Subcutaneous abdominal adipose tissue (tissue), 5 donors: ENCODE measurements at regions not wholly inside any gene's neighbourhood (a gene's known extent, or its start where the extent isn't known, plus 50 kb on each side); places are given as distances from the start of the nearest gene placed in this dataset.
"Not testable (repeated sequence)": the region's sequence is repeated elsewhere in the genome, so short reads cannot be mapped to it uniquely, and the experiment has no call there.

ENCODE experiments used
- H3K27ac ChIP-seq: one replicate; pipeline ENCODE4 v1.7.0; 2013; ENCODE audit warnings: low read depth, mild to moderate bottlenecking, inconsistent platforms, low read length, moderate library complexity
- H3K27me3 ChIP-seq, 5 donors: one replicate each; pipeline ENCODE4 v1.7.0; 2013; ENCODE audit warnings: low read length in 5 of 5, inconsistent platforms in 1 of 5; ENCODE audit not compliant: control insufficient read depth in 5 of 5, insufficient read depth in 4 of 5
- H3K36me3 ChIP-seq, 5 donors: one replicate each; pipeline ENCODE4 v1.7.0; 2013; ENCODE audit warnings: low read length in 5 of 5; ENCODE audit not compliant: control insufficient read depth in 5 of 5, insufficient read depth in 5 of 5
- H3K4me1 ChIP-seq, 5 donors: one replicate each; pipeline ENCODE4 v1.7.0; 2013; ENCODE audit warnings: low read length in 5 of 5, mild to moderate bottlenecking in 3 of 5, moderate library complexity in 1 of 5; ENCODE audit not compliant: control insufficient read depth in 5 of 5, insufficient read depth in 5 of 5
- H3K4me3 ChIP-seq, 5 donors: one replicate each; pipeline ENCODE4 v1.7.0; 2013; ENCODE audit warnings: low read length in 5 of 5, low read depth in 1 of 5
- H3K9ac ChIP-seq, 5 donors: one replicate each; pipeline ENCODE4 v1.7.0; 2013; ENCODE audit warnings: low read length in 5 of 5, mild to moderate bottlenecking in 4 of 5, moderate library complexity in 3 of 5
- H3K9me3 ChIP-seq, 5 donors: one replicate each; pipeline ENCODE4 v1.7.0; 2013; ENCODE audit warnings: low read length in 5 of 5; ENCODE audit not compliant: control insufficient read depth in 5 of 5
- donor health status: healthy.
- donor health status: healthy.
- donor health status: healthy.
- donor health status: healthy.
- donor health status: healthy.

- Histone ChIP-seq H3K27ac (no peak overlapping the region), H3K36me3 (no peaks in the 10 kb centered on the region), H3K27me3 (peaks cover 0 to 33% (median 7%) of the 10 kb centered on the region in 5 donors)
Observed at GRCh38 chr1:5727191-5727590, 265.0 kb downstream of the NPHP4 start.

DNA sequence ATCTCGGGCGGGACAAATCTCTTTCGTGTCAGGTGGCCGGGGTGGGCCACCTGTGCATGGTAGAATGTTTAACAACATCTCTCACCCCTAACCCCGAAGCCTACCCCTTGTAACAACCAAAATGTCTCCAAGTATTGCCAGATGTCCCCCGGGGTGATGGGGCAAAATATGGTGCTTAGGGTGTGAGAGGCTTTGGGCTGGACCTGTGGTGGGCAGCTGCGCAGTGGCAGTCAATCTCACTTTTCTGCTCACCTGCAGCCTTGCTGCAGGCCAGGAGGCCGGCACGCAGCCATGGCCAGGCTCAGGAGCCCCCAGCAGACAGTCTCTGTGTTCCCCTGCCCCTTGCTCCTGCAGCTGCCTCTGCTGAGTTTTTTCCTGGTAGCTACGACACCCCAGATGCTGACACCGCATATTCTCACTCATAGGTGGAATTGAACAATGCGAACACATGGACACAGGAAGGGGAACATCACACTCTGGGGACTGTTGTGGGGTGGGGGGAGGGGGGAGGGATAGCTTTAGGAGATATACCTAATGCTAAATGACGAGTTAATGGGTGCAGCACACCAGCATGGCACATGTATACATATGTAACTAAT is 265.5 kb downstream of the NPHP4 start:
- H3K9ac ChIP-seq, H3K36me3 ChIP-seq, H3K27ac ChIP-seq, H3K9me3 ChIP-seq, H3K4me3 ChIP-seq, H3K4me1 ChIP-seq: not testable (repeated sequence)
- peaks cover 2 to 33% (median 7%) of the 10 kb centered on the region in 5 donors for H3K27me3 ChIP-seq

More at GRCh38 chr1:5727191-5727590, 265.0 kb downstream of the NPHP4 start:
- Histone ChIP-seq H3K9me3 (peaks cover 0 to 2% (median 0%) of the 10 kb centered on the region in 5 donors), H3K9ac (no peak overlapping the region), H3K4me3 (no peak overlapping the region), H3K4me1 (peaks cover 0 to 2% (median 0%) of the 10 kb centered on the region in 5 donors)

DNA sequence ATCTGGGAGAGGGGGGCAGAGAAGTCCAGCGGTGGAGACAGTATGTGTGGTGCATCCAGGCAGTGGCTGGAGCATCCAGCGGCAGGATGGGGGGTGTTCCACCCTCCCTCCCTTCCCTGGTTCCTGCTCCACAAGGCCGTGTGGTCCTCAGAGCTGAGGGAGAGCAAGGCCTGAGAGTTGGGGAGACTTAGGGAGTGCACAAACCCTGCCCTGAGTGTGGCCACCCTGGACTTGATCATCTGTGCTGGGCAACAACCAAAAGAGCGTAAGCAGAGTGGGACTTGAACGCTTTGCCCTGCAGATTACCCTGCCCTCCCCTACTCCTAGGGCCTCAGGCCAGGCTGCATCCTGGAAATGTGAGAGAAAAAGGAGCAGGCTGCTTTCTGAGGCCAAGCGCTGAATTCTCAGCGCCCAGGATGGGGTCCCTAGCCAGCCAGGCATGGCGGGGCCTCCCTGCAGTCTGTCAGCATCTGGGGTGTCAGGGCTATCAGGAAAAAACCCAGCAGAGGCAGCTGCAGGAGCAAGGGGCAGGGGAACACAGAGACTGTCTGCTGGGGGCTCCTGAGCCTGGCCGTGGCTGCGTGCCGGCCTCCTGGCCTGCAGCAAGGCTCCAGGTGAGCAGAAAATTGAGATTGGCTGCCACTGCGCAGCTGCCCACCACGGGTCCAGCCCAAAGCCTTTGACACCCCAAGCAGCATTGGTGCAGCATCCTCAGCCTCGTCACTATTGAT is 266.2 kb downstream of the NPHP4 start:
- Histone ChIP-seq H3K27me3 (peaks cover 2 to 33% (median 7%) of the 10 kb centered on the region in 5 donors), H3K27ac (no peak overlapping the region), H3K36me3 (no peaks in the 10 kb centered on the region)

GRCh38 chr1:5725406-5725805 is 266.8 kb downstream of the NPHP4 start:
- Histone ChIP-seq H3K9me3 (peaks cover 0 to 2% (median 0%) of the 10 kb centered on the region in 5 donors), H3K9ac (no peak overlapping the region), H3K27me3 (peaks cover under 1 to 34% (median 7%) of the 10 kb centered on the region in 5 donors), H3K4me3 (no peak overlapping the region), H3K36me3 (no peaks in the 10 kb centered on the region), H3K27ac (no peak overlapping the region), H3K4me1 (peaks cover 0 to 2% (median 0%) of the 10 kb centered on the region in 5 donors)

More for the DNA sequence above, 266.2 kb downstream of the NPHP4 start:
- Histone ChIP-seq H3K9me3 (peaks cover 0 to 2% (median 0%) of the 10 kb centered on the region in 5 donors), H3K4me1 (peaks cover 0 to 2% (median 0%) of the 10 kb centered on the region in 5 donors), H3K4me3 (no peak overlapping the region), H3K9ac (no peak overlapping the region)

GRCh38 chr1:5724847-5725246 is 267.4 kb downstream of the NPHP4 start:
- H3K27me3 ChIP-seq, result peaks cover 0 to 32% (median 7%) of the 10 kb centered on the region in 5 donors
- peaks cover 0 to 4% (median 0%) of the 10 kb centered on the region in 5 donors for H3K4me1 ChIP-seq
- H3K4me3 ChIP-seq, result no peak overlapping the region
- H3K27ac ChIP-seq, result no peak overlapping the region
- no peaks in the 10 kb centered on the region for H3K36me3 ChIP-seq
- no peak overlapping the region for H3K9ac ChIP-seq
- peaks cover 0 to 2% (median 0%) of the 10 kb centered on the region in 5 donors for H3K9me3 ChIP-seq

DNA sequence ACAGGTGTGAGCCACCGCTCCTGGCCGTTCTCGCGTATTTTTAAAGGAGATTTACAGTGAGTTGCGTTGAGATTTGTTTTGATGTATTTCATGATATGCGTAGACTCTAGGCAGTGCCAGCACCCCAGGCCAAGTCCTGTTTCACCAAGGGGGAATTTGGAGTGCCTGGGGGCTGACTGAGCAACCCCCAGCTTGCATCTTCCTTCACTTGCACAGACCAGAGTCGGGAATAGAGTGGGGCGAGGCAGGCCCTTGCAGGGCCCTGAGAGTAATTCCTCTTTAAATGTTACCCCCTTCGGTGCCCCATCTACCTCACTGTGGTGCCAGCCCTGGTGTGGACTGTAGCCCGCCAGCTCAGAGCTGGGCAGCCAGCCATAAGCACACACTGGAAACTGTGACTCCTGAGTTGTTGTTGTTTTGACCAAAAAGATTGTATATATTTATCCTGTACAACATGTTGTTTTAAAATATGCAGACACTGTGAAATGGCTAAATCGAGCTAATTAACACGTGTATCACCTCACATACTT is 269.5 kb downstream of the NPHP4 start:
- Histone ChIP-seq H3K9me3 (peaks cover 0 to 2% (median 0%) of the 10 kb centered on the region in 5 donors), H3K4me3 (no peak overlapping the region), H3K4me1 (peaks cover 0 to 5% (median 0%) of the 10 kb centered on the region in 5 donors), H3K36me3 (no peaks in the 10 kb centered on the region), H3K27ac (no peak overlapping the region), H3K27me3 (peaks cover 4 to 26% (median 17%) of the 10 kb centered on the region in 5 donors), H3K9ac (no peak overlapping the region)

DNA sequence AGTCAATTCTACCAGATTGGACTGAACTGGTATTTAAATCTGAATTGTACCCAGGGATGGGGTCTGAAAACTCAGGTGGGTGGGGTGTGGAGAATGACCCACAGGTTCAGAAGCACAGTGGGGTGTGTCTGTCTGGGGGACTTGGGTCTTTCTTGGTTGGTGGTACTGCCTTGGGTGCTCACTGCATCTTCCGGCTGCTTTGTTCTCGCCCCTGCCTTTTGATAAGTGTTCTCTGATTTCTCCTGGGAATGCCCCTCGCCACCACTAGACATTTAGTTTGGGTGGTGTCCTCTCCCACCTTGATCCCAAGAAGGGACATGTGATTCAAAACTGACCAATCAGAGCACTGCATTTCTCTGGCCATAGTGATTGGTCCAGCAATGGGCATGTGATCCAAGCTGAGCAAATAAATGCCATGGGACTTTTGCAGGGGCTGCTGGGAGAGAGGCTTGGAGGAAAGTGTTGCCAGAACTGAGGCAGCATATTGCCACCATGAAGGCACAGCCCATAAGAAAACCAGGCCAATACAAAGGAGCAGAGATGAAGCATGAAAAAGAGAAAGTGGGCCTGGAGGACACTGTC is 270.5 kb downstream of the NPHP4 start:
- H3K9ac ChIP-seq, result no peak overlapping the region
- H3K4me3 ChIP-seq, result no peak overlapping the region
- no peaks in the 10 kb centered on the region for H3K36me3 ChIP-seq
- peaks cover 0 to 5% (median 0%) of the 10 kb centered on the region in 5 donors for H3K4me1 ChIP-seq
- peaks cover 4 to 33% (median 24%) of the 10 kb centered on the region in 5 donors for H3K27me3 ChIP-seq
- H3K9me3 ChIP-seq, result peaks cover 0 to 2% (median 0%) of the 10 kb centered on the region in 5 donors
- no peak overlapping the region for H3K27ac ChIP-seq

- Histone ChIP-seq H3K36me3 (no peaks in the 10 kb centered on the region), H3K27me3 (peaks cover 4 to 32% (median 26%) of the 10 kb centered on the region in 5 donors), H3K27ac (no peak overlapping the region), H3K9me3 (peaks cover 0 to 4% (median 2%) of the 10 kb centered on the region in 5 donors), H3K4me1 (peaks cover 0 to 5% (median 0%) of the 10 kb centered on the region in 5 donors), H3K9ac (no peak overlapping the region), H3K4me3 (no peak overlapping the region)
Observed at GRCh38 chr1:5720936-5721335, 271.3 kb downstream of the NPHP4 start.

DNA sequence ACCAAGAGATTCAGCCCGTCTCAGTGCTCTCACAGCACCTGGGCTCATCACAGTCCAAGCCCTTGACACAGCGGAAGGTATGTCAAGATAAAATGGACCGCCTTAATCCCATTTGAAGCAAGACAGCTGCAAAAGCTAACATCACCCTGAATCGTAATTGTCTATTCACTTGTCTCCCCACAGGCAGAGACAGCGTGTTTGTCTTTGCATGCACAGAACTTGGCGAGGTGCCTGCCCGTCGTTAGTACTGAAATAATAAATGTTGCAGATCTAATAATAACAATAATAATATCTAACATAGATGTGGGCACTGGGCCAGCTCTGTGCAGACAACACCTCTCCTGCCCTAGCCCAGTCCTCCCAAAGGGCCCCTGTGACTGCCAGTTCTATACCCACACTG is 271.7 kb downstream of the NPHP4 start:
- H3K27me3 ChIP-seq, result peaks cover 4 to 28% (median 22%) of the 10 kb centered on the region in 5 donors
- H3K27ac ChIP-seq, result no peak overlapping the region
- no peaks in the 10 kb centered on the region for H3K36me3 ChIP-seq
- no peak overlapping the region for H3K9ac ChIP-seq
- H3K4me3 ChIP-seq, result no peak overlapping the region
- peaks cover 0 to 5% (median 0%) of the 10 kb centered on the region in 5 donors for H3K4me1 ChIP-seq
- peaks cover 0 to 8% (median 7%) of the 10 kb centered on the region in 5 donors for H3K9me3 ChIP-seq
